IPS-18c (cell line): ENCODE measurements at regions not wholly inside any gene's neighbourhood (a gene's known extent, or its start where the extent isn't known, plus 50 kb on each side); places are given as distances from the start of the nearest gene placed in this dataset.

Experiments
- H3K4me3 ChIP-seq: 2 replicates; pipeline ENCODE4 v1.7.0; 2013; ENCODE audit warnings: low read depth, mild to moderate bottlenecking, low read length, moderate library complexity; ENCODE audit not compliant: insufficient read depth
- H3K9me3 ChIP-seq: one replicate; pipeline ENCODE4 v1.6.1; 2013; ENCODE audit warnings: mild to moderate bottlenecking, low read length, moderate library complexity; ENCODE audit not compliant: control insufficient read depth, insufficient read depth

DNA sequence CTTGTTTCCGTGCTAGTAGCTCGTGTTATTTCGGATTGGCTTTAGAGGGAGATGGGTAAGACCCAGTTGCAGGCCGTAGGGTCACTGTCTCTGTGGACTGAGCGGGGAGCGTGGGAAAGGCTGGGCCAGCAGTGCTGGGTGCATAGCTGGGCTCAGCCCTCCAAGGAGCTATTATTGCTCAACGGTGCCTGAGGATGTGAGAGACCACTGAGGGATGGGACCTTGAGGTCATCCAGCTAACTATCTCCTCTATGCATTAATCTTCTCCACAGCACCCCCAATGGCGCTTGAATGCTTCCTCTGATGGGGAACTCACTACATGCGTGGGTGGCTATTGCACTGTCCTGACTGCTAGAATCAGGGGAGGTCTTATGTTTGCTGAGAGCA is 126.1 kb upstream of the FOXF1 start:
- no peaks in the 10 kb centered on the region for H3K9me3 ChIP-seq
- no peak overlapping the region for H3K4me3 ChIP-seq

- H3K4me3 ChIP-seq, result no peak overlapping the region
- H3K9me3 ChIP-seq, result no peaks in the 10 kb centered on the region
Measured at GRCh38 chr16:86384980-86385379, 125.3 kb upstream of the FOXF1 start.

- H3K4me3 ChIP-seq, result no peak overlapping the region
- no peaks in the 10 kb centered on the region for H3K9me3 ChIP-seq
Measured at GRCh38 chr16:86387468-86388440, 122.6 kb upstream of the FOXF1 start.

DNA sequence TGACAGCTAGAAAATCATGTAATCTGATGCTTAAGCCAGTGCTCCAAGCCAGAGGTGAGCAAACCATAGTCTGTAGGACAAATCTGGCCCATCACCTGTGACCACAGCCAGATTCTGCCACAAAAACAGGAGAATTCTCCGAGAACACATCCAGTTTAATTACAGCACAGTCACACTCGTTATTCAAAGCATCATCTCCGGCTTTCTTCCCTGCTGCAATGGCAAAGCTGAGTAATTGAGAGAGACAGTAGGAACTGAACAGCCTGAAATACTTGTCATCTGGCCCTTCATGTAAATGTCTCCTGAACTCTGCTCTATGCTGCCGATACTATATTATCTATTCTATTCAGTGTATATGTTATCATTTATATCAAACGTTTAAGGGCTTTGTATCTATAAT is 121.4 kb upstream of the FOXF1 start:
- H3K9me3 ChIP-seq, result no peaks in the 10 kb centered on the region
- no peak overlapping the region for H3K4me3 ChIP-seq

- no peaks in the 10 kb centered on the region for H3K9me3 ChIP-seq
- no peak overlapping the region for H3K4me3 ChIP-seq
Measured at GRCh38 chr16:86389566-86390328, 120.6 kb upstream of the FOXF1 start.

- Histone ChIP-seq H3K9me3 (no peaks in the 10 kb centered on the region), H3K4me3 (no peak overlapping the region)
Measured at GRCh38 chr16:86390335-86390734, 120.0 kb upstream of the FOXF1 start.

DNA sequence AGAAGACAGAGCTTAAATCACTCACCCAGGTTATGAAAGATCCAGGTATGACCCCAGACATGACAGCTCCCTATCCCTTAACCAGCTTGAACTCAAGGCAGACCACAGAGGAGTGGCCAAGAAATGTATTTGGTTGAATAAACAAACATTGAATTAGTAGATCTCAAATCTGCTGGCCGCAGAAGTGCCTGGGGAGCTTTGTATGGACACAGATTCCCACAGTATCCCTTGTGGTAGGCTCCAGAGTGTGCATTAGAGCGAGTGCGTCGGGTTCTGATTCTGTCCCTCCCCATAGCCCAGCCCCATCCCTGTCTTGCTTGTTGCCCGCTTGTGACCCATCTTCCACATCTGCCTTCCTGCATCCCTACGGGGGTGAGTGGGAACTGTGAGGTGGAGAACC is 118.8 kb upstream of the FOXF1 start:
- Histone ChIP-seq H3K9me3 (no peaks in the 10 kb centered on the region), H3K4me3 (no peak overlapping the region)

GRCh38 chr16:86391984-86392383 is 118.3 kb upstream of the FOXF1 start:
- Histone ChIP-seq H3K9me3 (no peaks in the 10 kb centered on the region), H3K4me3 (no peak overlapping the region)

DNA sequence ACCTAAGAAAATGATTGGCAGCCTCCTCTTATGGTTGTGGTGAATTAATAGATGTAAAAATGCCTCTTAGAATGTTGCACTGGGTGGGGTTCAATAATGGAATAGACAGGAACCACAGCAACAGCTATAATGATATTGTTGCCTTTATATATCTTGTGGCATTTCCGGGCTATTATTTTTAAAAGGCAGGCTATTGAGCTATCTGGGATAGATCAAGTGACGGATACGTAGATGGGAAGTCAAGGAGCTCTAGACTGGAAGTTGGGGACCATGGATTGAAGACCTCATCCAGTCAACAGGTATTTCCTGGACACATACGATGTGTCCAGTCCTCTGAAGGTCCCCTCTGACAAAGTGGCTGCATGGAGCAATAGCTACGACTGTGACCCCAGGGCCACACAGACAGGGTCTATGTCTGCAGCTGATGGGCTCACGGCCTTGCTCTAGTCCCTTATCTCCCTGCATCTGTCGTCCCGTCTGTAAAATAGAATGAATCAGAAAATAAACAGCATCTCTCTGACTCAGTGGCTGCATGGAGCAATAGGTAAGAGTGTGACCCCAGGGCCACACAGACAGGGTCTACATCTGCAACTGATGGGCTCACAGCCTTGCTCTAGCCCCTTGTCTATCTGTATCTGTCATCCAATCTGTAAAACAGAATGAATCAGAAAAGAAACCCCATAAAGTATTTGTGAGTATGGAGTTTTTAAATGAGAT is 117.7 kb upstream of the FOXF1 start:
- no peak overlapping the region for H3K4me3 ChIP-seq
- no peaks in the 10 kb centered on the region for H3K9me3 ChIP-seq

GRCh38 chr16:86393907-86394626 is 116.3 kb upstream of the FOXF1 start:
- Histone ChIP-seq H3K9me3 (no peaks in the 10 kb centered on the region), H3K4me3 (no peak overlapping the region)

- no peaks in the 10 kb centered on the region for H3K9me3 ChIP-seq
Measured at GRCh38 chr16:86395477-86395876, 114.8 kb upstream of the FOXF1 start.

GRCh38 chr16:86396422-86396821 is 113.9 kb upstream of the FOXF1 start:
- H3K4me3 ChIP-seq, result no peak overlapping the region

More at GRCh38 chr16:86395477-86395876, 114.8 kb upstream of the FOXF1 start:
- H3K4me3 ChIP-seq, result no peak overlapping the region

GRCh38 chr16:86396901-86397311 is 113.4 kb upstream of the FOXF1 start:
- Histone ChIP-seq H3K4me3 (no peak overlapping the region), H3K9me3 (no peaks in the 10 kb centered on the region)

More at GRCh38 chr16:86396422-86396821, 113.9 kb upstream of the FOXF1 start:
- no peaks in the 10 kb centered on the region for H3K9me3 ChIP-seq

DNA sequence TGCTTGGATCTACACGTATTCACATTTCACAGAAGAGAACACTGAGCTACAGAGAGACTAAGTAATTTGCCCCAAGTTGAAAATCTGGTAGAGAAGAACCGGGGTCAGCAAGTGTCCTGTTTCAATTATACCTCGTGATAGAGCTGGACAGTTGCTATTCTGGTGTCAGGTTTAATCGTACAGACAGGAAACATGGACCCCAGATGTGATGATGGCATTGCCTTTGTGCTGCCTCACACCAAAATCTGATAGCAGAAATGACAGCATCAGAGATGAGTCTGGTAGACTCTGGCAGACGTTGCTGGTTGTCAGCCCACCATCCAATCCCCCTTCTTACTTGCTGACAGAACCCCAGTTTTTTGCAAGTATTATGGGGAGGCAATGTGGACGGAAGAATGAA is 112.1 kb upstream of the FOXF1 start:
- H3K9me3 ChIP-seq, result peaks cover 2% of the 10 kb centered on the region
- H3K4me3 ChIP-seq, result no peak overlapping the region

DNA sequence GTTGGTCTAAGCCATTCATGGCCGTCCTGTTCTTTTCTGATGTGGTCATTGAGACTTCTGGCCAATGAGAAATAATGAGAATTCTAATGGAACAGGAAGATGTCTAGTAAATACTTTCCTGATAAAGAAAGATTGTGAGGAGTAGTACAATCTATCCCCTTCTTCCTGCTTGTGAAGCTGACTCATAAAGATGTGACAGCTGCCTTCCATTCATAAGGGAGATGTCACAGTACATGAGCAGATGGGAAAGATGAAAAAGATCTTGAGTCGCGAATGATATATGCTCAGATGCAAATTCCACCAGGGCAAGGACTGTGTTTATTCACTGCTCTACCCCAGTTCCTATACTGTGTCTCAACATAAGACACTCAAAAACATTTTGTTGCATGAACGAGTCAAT is 111.7 kb upstream of the FOXF1 start:
- H3K4me3 ChIP-seq, result no peak overlapping the region
- peaks cover 2% of the 10 kb centered on the region for H3K9me3 ChIP-seq

GRCh38 chr16:86401126-86401525 is 109.2 kb upstream of the FOXF1 start:
- H3K9me3 ChIP-seq, result peaks cover 4% of the 10 kb centered on the region
- no peak overlapping the region for H3K4me3 ChIP-seq

DNA sequence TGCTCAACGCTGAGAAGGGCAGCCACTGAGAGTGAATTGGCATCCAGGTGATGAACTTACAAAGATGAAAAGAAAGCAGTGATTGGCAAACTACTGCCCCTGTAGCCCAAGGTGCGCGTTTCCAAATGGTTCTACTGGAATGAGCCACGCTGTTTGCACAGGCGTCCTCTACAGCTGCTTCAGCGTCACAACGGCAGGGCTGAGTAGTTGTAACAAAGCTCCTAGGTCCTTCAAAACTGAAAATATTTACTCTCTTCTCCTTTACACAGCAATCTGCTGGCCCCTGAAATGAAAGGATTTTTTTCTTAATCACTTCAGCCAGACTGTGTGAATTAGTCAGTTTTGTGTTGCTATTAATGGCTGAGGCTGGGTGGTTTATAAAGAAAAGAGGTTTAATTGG is 107.2 kb upstream of the FOXF1 start:
- no peak overlapping the region for H3K4me3 ChIP-seq
- H3K9me3 ChIP-seq, result peaks cover 4% of the 10 kb centered on the region
